ENCODE measurements at regions not wholly inside any gene's neighbourhood (a gene's known extent, or its start where the extent isn't known, plus 50 kb on each side); places are given as distances from the start of the nearest gene placed in this dataset.

- TF ChIP-seq GATA3 (IDR thresholded peaks at IDR 0.05; ENCODE audit: low read depth, low read length) (no peak), GATA2 (IDR thresholded peaks at IDR 0.05; ENCODE audit: low read depth, low read length) (no peak)
Observed at GRCh38 chr6:2583459-2583858, 167.3 kb downstream of the MYLK4 start.
